DMS114 treated with DMSO at 0.1 percent for 48 hours (cell line): ENCODE measurements at regions not wholly inside any gene's neighbourhood (a gene's known extent, or its start where the extent isn't known, plus 50 kb on each side); places are given as distances from the start of the nearest gene placed in this dataset.

Source experiments
- DNase-seq: peaks from one replicate; lab custom pipeline; 2025; ENCODE audit not compliant: unreplicated experiment; lab: John Stamatoyannopoulos, UW

DNA sequence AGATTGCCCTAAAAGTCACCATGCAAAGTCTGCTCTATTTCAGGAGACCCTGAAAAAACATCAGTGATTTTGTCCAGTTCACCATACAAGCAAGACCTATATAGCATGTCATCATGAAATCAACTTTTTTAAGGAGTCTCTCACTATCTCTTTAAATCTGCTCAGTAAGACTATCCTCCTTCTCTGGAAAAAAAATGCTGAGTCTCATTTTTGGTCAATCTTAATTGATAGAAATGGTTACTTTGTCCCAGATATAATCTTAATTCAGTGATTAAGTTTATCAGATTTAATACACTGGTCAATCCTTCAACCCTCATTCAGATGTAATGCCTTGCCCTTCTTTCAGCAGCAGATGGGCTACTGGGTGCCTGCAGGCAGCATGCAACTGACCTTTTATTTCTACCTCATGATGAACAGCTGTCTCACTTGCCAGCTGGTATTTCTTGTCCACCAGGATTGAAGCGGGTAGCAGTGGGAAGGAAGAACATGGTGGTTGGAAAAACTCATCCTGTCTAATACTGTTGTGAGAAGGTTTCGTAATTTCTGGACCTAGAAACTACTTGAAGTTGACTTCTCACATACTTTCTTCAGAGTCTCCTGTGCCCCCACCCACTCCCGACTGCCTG lies 375.3 kb downstream of the DNAH5 start:
- DNase-seq: no peak

DNA sequence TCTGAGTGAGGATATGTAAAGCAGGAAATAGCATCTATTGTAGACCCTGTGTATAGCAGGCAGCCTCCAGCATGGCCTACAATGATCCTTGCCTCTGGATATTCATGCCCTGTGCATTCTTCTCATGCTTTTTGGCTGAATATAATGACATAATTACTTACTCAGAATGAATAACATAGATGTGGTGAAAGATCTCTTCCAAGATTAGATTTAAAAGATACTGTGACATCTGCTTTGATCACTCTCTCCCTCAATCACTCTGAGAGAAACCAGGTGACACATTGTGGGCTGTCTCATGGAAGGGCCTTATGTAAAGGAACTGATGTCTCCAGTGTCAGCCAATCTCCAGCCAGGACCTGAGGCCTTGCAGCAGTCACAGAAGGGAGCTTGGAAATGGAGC lies 376.7 kb downstream of the DNAH5 start:
- no peak for DNase-seq

DNA sequence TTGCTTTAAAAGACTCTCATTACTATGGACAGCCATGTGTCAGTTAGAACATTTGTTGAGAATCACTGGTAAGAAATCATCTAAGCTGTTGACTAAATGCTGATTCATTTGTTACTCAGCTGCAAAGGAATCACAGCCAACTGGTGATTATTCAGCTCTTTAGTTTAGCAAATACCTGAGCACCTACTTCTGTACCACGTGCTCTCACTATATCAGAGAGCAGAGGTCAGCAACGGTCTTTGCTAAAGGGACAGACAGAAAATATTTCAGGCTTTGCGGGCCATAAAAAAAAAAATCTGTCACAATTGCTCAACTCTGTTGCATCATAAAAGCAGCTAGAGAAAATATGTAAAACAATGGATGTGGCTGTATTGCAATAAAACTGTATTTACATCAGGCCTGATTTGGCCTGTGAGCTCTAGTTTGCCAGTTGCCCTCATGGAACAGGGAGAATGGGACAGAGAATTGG lies 377.6 kb downstream of the DNAH5 start:
- no peak for DNase-seq

DNA sequence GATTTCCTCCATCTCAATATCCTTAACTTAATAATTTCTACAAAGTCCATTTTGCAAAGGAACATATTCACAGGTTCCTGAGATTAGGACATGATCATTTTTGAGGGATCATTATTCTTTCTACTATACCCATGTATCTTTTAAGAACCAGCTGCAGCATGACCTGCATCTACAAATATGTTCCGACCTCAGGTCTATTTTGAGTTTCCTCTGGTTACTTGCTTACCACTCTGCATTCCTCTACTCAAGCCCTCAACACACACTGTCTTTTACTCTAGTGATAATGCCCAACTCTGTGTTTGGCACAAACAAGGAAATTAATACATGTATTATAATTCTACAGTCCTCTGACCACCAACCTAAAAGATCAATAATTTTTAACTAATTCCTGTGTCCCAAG lies 386.1 kb downstream of the DNAH5 start:
- no peak for DNase-seq

DNA sequence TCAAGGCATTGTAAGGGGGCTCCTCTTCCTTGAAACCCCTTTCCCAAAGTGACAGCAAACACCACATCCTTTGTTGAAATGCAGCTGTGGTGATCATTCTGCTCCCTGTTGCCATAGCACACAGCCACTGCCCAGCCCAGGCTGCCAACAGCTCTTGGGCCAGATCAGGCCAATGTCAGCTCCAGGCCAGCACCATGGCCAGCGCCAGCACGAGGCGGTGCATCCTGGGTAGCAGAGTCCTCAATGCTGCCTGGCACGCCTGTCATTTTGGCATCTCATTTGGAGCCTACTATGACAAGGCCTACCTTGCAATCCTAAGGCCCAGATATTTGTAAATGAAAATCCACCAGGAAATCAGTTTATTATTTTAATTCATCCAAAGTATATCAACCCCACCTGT lies 390.6 kb downstream of the DNAH5 start:
- no peak for DNase-seq

DNA sequence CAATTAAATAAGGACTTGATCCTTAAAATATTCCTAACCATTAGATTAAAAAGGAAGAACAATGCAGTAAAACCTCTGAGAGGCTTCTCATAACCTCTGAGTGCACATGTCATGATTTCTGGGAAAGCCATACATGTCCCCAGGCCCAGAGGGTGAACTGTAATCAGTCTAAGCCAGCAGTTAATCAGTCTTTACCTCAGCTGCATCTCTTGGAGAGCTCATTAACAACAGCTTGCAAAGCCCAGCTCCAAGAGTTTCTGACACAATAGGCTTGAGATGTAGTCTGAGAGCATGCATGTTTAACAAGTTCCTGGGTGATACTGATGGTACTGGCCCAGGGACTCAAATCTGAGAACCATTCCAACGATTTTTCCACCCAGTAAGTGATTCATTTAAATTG lies 392.1 kb downstream of the DNAH5 start:
- DNase-seq: no peak

DNA sequence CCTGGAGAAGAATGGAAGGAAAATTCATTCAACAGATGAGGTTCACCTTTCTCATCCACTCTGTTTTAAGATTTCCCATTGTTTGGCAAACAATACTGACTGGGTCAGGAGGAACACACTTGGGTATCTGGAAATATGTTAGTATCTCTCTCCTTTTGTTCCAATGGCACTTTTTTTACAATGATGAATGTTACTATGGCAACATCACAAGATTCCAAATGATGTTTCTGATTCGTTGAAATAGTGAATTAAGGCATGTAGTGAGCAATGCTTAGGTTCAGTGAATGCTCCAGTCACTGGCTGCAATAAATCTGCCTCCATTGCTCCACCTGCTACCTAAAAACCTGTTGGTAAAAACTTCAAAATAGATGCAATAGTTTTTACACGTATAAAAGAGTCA lies 392.8 kb downstream of the DNAH5 start:
- DNase-seq: no peak

DNA sequence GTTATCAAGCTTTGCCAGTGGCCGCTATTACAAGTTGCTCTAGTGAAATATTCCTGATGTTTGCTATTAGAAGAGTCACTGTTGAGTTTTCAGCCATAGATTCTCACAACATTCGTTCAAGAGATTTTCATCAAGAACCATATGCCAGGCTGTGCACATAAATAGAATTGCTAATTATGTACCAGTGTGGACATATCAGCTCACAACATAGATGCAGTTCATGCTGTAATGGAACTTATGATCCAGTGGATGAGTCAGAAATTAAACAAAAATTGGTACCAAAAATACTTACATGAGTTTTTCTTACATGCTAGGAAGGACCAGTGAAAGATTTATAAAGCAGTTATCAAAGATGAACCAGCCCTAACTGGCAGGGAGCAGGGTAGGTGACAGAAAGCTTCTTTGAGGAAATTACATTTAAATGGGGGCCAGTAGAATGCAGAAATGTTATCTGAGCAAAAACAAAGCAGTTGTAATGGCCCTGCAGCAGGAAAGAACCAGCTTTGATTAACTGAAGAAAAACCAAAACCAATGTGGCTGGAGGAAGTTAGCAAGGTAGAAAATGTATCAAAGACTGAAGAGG lies 404.2 kb downstream of the DNAH5 start:
- no peak for DNase-seq

DNA sequence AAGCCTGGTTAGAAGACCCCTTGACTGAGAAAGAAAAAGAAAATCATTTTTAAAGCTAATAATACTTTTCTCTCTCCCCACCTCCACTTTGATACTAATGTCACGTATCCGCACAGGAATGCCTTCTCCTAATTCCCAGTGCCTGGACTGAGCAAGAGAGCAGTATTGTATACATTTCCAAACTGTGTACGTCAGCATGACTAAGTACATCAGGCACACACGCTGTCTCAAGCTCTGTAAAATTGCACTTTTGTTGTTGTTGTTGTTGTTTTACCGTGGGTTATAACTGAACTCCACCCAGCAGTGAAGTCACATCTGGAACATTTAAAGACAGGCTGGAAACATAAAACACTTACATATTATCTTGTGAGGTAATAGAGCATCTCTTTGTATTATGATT lies 407.6 kb downstream of the DNAH5 start:
- DNase-seq: no peak

DNA sequence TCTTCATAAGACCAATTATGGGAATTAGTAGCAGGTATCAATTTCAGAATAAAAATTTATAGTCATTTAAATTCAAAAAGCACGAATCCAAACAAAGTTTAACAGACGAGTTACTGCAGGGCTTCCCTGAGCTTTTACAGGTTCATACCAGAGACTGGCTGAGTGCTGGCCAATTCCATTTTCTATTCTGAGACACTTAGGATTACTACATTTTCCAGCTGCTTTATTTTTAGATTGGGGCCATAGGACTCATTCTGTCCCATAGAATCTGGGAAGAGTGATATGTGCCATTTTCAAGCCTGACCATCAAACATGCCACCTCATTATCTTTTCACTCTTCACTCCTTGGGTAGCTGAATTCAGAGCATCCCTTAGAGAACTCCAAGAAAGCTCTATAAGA lies 410.7 kb downstream of the DNAH5 start:
- no peak for DNase-seq

DNA sequence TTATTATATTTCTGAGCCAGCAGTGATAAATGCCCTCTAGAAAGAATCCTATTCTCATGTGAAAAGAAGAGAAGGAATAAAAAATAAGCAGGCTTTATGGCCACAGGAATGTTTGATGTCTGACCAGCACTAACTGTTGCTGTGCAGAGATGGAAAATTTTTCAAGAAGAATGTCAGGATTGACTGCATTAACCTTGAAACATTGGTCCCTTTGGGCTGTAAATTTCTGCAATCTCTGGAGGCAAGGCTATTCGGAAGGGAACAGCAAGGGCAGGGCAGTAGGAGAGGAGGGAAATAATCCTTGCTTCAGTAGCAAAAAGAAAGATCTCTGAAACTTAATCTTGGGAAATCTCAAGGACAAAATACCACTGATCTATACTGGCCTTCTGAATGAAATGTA lies 415.2 kb downstream of the DNAH5 start:
- DNase-seq: no peak

DNA sequence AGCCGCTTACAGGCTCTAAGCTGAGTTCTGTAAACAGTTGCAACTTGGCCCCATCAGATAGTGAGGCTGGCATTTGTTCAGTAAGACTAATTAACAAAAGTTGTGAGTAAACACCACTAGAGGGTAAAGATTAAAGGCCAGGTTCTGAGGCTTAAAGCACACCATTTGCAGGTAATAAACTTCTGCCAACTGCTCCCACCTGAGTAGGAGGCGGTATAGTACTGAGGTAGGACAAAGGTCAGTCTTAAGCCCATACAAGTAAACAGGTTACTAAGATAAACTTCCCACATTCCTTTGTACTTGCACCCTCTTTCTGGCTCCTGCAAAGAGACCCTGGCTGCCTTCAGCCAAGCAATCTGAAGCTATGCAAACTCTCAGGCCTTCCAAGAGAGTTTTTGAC lies 419.6 kb downstream of the DNAH5 start:
- DNase-seq: no peak

DNA sequence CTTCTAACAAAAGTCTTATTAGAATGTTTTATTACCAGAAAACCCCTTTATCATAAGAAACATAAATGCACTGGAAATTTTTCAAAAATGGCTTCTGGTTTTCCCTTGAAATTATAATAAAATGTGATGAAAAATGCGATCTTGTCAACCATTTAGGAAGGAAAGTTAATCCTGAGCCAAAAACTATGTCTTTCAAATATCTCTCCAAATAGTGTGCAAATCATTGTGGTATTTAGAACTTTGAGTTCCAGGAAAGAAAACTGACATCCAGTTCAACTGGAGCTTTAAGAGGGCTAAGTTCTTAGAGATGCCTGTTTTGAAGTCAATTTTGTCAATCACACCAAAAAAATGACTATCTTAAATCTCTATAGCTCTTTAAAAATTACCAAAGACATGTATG lies 425.4 kb downstream of the DNAH5 start:
- DNase-seq: no peak

DNA sequence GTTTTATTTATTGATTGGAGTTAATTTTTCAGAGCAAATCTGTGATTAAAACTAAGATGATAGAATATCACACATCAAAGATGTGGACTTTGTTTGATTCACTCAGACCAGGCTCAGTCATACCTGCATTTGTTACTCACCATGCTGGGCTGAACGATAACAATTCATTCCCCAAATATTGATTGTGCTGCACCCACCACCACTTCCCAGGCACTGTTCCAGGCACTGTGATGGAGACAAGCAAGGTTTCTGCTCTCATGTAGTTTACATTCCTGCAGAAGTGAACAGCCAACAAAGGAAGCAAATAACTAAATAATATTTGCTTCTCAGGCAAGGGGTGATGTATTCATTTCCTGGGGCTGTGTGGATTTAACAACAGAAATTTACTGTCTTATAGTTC lies 428.3 kb downstream of the DNAH5 start:
- no peak for DNase-seq

DNA sequence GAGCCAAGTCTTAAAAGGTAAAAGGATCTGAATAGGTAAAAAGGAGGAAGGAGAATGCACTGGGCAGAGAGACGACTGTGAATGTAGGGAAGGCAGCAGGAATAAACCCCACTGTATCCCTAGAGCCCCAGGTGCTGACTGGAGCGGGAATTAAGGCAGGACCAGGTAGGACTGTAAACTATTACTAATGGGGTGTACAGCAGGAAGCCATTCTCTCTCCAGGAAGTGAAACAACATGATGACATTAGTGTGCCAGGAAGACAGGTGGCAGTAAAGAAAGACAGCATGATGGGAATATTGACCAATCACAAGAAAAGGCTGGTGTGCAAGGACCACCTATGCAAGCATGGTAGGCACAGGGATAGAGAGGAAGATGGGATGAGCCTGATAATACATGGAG lies 433.0 kb downstream of the DNAH5 start:
- DNase-seq: no peak

DNA sequence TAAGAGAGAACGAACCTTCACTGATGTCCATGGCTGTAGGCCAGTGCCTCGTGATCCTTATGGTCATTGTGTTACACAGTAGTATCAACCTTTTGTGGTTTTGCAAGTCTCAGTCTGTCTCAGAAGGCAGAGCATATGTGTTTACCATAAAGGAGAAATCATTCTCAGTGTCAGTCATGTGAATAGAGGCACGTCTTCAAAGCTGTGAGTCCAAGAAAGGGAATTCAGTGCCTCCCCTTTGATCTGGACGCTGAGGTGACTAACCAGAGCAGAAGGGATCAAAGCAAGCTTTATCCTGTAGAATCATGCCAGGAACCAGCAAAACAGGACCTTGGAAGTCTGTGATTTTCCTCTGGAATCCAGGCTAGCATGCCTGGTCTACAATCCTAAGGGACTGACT lies 433.9 kb downstream of the DNAH5 start:
- no peak for DNase-seq

DNA sequence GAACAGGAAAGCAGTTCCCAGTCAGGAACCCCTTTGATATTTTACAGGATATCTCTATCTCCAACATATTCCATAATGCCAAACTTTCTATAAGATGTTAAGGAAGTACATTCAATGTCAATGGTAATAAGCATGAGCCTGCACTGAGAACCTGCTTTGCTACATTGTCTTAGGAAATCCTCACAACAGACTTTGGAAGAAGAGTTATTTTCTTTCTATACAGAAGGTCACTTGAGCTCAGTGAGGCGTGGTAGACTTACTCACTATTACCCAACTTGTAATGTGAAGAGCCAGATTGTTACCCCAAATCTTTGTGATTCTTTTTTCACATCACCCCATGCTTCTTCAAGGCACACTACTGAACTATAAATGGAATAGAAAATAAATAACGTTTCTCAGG lies 435.9 kb downstream of the DNAH5 start:
- no peak for DNase-seq

DNA sequence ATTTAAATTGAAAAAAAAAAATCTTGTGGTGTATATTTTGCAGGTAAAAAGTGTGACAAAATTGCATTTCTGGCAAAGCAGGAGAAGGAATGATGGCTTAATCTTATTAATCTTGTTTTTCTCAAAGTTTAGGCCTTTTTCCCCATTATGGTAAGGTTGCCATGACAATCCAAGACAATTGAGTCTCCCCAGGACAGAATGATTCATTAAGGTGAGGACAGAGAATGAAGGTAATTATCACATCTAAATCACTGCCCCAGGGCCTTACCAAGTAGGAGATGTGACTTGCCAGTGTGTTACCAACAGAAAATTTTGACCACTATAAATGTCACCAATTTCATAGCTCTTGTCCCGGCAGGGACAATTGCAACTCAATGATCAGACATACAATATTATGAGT lies 439.2 kb downstream of the DNAH5 start:
- no peak for DNase-seq

DNA sequence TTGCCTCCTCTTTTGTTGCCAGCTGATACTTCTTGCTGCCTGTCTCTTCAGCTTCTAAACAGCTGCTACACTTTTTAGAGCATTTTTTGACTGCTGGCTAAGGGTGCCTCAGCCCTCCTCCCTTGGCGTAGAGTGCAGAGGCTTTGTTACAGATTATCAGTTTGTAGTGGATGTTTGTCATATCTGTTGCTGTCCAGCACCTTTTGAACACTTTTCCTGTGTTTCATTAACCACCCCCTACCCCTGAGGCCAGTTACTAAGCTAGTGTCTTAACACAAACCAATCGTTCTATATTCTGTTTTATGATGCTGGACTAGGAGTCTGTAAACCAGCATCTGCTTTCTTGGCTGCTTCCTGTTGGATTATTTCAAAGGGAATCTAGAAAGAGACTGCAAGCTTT lies 441.5 kb downstream of the DNAH5 start:
- no peak for DNase-seq

DNA sequence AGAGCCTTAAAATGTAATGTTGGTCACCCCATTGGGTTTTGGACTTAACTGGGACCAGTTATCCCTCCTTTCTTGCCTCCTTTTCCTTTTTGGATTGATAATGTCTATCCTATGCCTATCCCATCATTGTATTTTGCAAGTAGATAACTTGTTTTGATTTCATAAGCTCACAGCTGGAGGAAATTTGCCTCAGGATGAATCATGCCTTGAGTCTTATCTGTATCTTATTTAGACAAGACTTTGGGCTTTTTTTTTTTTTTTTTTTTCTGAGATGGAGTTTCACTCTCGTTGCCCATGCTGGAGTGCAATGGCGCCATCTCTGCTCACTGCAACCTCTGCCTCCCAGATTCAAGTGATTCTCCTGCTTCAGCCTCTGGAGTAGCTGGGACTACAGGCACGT lies 443.3 kb downstream of the DNAH5 start:
- no peak for DNase-seq

DNA sequence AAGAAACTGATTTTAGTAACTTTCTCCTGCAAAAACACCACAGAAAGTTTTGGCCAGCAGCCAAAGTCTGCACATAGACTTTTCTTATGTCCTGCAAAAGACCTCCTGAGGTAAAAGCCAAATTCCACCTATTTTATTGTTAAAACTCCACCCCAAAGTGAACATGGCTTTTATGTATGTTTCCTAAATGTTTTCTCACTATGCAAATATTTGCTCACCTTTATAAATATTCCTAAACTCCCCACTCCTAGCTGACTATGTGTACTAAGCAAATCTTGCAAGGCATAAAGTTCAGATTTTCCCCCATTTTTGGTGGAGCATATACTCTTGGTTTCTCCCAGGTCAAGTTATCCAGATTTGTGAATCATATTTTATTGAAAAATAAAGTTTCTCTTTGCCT lies 446.2 kb downstream of the DNAH5 start:
- DNase-seq: no peak

DNA sequence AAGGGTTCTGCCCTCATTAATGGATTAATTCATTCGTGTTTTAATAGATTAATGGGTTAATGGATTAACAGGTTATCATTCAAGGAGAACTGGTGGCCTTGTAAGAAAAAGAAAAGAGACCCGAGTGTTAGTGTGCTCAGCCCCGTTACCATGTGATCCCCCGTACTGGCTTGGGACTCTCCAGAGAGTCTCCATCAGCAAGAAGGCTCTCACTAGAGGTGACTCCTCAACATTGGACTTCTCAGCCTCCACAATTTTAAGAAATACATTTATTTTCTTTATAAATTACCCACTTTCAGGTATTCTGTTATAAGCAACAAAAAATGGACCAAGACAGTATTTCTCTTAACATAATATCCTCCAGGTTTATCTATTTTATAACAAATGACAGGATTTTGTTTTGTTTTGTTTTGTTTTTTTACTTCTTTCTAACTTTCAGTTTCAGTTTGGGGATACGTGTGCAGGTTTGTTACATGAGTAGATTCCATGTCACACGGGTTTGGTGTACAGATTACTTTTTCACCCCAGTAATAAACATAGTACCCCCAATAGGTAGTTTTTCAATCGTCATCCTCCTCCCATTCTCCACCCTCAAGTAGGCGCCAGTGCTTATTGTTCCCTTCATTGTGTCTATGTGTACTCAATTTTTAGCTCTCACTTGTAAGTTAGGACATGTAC lies 456.1 kb downstream of the DNAH5 start:
- DNase-seq: no peak

DNA sequence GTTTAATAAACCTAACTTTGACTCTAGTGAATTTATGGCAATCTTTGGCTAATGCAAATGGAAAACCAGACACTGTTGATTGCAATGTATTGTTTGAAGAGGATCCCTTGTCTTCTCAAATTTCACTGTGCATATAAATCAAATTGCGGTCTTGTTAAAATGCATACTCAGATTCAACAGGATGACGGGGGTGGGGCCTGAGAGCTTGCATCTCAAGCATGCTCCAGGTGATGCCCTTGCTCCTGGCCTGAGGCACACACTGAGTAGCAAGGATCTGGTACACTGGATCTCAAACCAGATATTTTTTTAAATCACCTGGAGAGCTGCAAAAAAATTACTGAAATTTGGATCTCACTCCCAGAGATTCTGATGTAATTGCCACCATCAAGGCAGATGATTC lies 463.7 kb downstream of the DNAH5 start:
- DNase-seq: no peak
